22Rv1 (cell line): ENCODE measurements at regions not wholly inside any gene's neighbourhood (a gene's known extent, or its start where the extent isn't known, plus 50 kb on each side); places are given as distances from the start of the nearest gene placed in this dataset.

ENCODE experiments used
- ZFX ChIP-seq: fragments of 450-650 bp; IDR thresholded peaks from 2 replicates; pipeline ENCODE4 v1.6.1; 2017; ENCODE audit warnings: antibody characterized with exemption, borderline replicate concordance
- TF ChIP-seq, protein P1 (sequence below): fragments of 450-650 bp; IDR thresholded peaks from 2 replicates; pipeline ENCODE4 v1.5.1; 2017; ENCODE audit warnings: mild to moderate bottlenecking

- TF ChIP-seq, protein P1, sequence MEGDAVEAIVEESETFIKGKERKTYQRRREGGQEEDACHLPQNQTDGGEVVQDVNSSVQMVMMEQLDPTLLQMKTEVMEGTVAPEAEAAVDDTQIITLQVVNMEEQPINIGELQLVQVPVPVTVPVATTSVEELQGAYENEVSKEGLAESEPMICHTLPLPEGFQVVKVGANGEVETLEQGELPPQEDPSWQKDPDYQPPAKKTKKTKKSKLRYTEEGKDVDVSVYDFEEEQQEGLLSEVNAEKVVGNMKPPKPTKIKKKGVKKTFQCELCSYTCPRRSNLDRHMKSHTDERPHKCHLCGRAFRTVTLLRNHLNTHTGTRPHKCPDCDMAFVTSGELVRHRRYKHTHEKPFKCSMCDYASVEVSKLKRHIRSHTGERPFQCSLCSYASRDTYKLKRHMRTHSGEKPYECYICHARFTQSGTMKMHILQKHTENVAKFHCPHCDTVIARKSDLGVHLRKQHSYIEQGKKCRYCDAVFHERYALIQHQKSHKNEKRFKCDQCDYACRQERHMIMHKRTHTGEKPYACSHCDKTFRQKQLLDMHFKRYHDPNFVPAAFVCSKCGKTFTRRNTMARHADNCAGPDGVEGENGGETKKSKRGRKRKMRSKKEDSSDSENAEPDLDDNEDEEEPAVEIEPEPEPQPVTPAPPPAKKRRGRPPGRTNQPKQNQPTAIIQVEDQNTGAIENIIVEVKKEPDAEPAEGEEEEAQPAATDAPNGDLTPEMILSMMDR = no peak
- no peak for TF ChIP-seq ZFX
Observed at GRCh38 chr2:8511868-8512612, 169.8 kb upstream of the ID2 start.
